ENCODE measurements at regions not wholly inside any gene's neighbourhood (a gene's known extent, or its start where the extent isn't known, plus 50 kb on each side); places are given as distances from the start of the nearest gene placed in this dataset.
A peak's percentile ranks its signal among the peaks of the same experiment; 100 is the strongest.
"Not testable (repeated sequence)": the region's sequence is repeated elsewhere in the genome, so short reads cannot be mapped to it uniquely, and the experiment has no call there.

DNA sequence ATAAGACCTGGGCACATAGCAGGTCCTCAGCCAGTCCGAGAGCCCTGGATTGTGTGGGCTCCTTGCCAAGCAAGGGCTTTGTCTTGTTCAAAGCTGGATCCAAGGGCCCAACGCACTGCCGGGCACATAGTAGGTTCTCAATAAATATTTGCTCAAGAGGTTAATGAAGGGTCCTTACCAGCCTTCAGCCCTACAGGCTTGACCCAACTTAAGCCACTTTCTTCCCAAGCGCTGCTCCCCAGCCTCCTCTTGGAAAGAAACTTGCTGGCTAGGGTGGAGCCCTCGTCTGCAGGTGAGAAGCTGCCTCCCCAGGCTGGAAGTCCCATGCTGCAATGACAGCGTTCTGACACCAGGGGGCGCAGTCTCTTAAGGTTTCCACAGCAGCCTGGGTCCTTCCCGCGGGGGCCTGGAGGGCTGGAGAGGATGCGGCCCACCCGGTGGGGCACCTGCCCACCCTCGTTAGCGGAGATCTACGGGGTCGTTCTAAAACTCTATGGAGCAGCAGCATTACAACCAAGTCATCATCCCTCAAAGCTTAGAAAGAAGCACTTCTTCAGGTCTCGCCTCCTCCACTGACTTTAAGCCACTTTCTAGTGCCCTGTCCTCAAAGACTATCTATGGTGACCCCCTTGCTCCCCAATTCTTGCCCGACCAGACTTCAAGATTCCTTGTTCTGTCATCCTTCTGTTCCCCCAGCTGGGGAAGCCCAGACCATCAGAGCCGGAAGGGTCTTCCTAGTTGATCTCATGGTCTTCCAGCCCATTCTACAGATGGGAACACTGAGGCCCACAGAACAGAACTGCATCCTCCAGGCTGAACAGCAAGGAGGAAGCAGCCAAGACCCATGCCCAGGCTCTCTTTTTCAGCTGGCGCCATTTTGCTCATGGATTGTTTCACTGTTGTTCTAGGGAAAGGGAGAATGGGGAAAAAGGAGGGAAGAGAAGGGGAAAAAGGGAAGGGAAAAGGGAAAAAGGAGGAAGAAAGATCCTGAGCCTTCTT, 115.4 kb downstream of the LHX2 start:
- DNase-seq, result peak; percentile 47

DNA sequence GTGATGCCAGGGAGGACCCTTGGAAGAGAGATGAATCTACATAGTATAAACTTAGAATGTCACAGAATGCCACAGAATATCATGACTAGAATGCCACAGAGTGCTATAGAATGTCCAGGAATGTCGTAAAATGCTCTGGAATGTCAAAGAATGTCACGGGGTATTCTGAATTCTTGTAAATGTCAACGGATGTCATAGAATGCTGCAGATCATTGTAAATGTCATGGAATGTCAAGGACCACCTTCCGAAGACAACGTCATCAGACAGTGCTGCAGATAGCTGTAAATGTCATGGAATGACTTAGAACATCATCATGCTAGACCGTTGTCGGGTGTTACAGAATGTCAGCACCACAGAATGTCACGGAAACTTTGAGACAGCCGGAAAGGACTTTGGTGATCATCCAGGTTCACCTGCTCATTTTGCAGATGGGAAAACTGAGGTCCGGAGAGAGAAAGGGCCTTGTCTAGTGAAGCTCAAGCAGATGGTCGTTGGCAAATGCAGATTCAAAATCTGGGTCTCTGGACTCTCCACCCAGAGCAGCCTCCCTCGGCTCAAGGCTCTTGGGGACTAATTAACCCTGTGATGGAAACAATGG, 117.1 kb downstream of the LHX2 start:
- DNase-seq, result no peak

DNA sequence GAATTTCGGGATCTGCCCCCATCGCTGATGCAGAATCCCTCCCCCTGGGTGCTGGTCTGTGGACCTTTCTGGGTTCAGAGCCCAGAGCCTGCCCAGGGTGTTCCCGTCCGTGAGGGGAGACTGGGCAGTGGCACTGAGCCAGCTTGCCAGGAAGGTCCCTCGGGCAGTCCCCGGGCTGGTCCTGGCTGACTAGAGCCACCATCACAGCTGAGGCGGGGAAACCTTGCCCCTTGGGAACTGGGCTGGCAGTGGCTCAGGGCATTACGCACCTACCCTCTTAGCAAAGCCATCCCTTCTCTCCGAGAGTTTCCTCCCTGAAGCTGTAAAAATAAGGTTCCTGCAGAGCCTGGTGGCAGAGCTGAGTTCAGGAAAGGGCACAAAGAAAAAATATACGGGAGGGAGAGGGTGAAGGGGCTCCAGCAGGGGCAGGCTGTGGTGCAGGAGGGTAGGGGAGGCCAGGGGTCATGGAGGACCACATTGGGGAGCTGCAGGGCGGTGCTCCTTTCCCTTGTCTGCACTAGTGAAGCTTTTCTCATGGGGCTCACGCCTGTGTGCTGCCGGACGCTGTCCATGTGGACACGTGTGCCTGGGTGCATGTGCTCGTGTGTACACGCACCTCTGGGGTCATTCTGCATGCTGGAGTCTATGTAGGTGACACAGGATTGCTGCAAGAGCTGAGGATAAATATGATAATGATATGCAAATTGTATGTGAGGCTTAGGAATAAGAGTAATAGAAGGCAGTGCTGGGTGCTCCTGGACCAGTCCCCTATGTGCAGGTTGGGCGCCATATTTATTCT, 118.9 kb downstream of the LHX2 start:
- DNase-seq, result no peak

DNA sequence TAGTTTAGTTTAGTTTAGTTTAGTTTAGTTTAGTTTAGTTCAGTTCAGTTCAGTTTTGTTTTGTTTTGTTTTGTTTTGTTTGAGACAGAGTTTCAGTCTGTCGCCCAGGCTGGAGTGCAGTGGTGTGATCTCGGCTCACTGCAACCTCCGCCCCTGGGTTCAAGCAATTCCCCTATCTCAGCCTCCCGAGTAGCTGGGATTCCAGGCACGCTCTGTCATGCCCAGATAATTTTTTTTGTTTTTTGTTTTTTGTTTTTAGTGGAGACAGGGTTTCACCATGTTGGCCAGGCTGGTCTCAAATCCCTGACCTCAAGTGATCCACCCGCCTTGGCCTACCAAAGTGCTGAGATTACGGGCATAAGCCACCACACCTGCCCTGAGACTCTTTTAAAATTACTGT, 120.0 kb downstream of the LHX2 start:
- DNase-seq, result not testable (repeated sequence)

DNA sequence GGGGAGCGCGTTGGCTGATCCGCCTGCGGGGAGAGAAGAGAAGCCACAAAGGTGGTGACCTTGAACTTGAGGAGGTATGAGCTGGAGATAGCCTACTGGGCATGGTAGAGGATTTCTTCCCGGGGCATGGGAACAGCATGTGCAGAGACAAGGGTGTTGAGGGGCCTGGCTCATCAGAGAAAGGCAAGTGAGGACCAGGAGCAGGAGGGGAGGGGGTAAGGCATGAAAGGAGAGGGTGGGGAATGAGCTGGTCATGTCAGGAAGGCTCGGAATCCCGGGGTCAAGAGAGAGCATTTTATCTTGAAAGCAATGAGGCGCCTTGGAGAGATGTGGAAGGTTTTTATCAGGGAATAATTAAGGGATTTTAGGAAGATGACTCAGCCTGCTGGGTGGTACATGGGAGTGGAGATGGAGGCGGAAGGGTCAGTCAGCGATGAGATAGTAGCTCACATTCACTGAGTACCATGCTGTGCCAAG, 121.1 kb downstream of the LHX2 start:
- no peak for DNase-seq

DNA sequence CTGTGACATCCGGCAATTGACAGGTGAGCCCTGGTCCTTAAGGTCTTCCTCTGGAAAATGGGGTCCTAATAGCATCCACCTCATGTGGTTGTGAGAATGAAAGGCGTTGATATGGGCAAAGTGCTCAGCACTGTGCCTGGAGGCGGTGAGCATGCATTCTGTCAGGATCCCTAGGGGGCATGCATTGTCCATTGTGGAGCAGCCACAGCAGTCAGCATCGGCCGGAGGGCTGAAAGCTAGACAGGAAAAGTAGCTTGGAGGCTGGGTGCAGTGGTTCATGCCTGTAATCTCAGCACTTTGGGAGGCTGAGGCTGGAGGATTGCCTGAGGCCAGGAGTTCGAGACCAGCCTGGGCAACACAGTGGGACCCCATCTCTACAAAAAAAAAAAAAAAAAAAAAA, 122.2 kb downstream of the LHX2 start:
- DNase-seq, result no peak

DNA sequence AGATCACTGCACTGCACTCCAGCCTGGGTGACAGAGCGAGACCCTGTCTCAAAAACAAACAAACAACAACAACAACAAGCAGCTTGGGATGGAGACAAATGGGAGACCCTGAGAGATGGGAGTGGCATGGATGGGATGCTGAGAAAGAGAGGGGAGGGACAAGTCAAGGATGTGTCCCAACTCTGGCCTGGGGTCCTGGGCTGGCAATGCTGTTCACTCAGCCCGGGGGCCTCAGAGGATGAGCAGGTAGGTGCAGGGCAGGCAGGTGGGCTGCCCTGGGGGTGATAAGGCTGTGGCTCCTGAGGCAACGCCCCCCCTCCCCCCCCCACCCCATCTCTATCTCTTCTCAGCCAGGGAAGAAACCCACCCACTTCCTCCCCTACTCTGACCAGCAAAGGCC, 123.0 kb downstream of the LHX2 start:
- DNase-seq, result no peak

DNA sequence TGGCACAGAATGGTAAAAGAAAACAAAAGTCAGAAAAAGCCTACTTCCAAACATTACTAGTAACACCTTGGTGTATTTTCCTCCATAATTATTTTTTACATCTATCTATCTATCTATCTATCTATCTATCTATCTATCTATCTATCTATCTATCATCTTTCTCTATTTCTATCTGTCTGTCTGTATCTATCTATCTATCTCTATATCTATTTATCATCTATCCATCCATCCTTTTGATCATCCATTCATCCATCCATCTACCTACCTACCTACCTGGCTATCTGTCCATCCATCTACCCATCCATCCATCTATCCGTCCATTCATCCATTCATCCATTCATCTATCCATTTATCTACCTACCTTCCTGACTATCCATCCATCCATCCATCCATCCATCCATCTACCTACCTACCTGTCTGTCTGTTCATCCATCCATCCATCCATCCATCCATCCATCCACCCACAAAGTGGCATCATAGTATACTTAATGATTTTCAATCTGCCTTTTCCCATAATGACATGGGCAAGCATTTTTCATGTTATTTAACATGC, 121.9 kb upstream of the NEK6 start:
- no peak for DNase-seq

DNA sequence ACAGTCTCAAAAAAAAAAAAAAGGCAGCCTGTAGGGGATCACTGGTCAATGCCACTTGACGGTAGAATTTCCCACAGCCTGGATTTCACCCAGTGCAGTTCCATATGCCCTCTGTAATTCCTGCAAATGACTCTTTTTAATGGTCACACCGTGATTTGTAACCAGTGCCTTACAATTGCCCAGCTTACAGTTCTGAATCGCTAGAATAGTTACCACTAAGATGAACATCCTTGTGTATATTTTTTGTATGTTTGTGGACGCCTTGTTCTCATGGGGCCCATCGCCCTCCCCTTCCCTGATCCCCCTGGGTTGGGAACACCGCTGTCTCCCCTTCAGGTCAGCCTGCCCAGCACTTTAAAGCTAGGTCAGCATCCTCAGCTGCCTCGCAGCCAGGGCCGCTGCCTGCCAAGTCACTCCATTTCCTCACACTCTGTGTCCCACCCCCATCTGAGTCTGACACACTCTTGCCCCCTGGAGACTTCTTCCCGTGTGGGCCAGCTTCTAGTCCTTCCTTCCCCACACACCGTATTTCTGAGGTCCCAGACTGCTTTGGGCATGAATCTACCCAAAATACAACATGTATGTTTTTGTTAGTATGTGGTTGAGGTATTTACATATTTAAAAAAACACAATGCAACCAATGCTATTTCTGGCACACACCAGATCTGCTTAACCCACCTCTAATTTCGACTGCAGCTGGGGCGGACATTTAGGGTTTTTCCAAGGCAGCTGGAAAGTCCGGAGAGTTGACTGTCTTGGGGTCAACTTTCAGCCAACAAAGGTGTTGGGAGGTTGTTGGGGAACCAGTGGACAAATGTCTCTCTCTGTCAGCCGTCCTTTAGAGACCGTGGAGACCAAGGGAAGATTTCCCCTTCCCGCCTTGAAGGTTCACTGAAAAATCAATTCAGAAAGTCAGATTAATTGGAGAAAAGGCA, 120.5 kb upstream of the NEK6 start:
- no peak for DNase-seq

DNA sequence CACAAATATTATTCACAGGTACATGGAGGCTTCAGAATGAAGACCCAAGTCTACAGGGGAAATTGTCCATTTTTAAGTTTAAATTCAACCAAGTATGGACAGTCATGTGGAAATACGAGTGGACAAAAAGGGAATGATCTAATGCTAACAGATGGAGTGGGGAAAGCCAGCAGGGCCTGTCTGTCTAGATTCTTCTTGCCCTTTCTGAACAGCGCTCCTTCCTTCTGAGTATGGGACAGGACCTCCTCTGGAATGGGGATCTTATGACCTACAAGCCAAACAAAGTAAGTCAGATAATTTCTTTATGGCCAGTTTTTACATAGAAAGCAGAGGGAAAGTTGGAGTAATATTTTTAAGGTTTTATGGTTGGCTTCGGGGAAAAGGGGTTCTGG, 119.8 kb upstream of the NEK6 start:
- no peak for DNase-seq

DNA sequence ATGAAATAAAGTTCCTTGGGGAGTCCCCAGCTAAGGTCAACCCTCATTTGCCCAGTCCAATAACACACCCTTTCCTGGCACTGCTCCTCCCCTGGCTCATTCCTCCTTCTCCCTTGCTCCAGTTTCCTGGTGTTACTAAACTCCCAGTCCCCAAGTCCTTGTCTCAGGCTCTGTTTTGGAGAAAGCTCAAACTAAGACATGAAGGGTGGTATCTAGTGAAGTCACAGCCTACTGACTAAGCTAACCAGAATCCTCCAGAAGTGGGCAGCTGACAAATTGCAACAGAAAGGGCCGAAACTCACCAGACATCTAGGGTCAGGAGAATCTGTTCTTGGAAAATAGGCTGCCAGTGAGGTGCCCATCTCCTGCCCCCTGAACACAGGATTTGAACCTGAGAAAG, 118.7 kb upstream of the NEK6 start:
- DNase-seq, result no peak

DNA sequence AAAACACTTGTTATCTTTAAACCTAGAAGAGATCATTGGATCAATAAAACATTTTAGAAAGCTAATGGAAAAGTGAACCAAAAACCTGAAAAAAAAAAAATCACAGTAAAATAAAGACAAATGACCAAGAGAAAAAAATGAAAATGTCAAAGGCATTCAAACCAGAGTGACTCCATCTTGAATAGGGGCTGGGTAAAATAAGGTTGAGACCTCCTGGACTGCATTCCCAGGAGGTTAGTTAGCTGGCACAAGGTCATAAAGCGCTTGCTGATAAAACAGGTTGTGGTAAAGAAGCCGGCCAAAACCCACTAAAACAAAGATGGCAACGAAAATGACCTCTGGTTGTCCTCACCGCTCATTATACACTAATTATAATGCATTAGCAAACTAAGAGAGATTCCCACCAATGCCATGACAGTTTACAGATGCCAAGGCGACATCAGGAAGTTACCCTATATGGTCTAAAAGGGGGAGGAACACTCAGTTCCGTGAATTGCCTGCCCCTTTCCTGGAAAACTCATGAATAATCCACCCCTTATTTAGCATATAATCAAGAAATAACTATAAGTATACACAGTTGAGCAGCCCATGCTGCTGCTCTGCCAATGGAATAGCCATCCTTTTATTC, 116.7 kb upstream of the NEK6 start:
- no peak for DNase-seq

DNA sequence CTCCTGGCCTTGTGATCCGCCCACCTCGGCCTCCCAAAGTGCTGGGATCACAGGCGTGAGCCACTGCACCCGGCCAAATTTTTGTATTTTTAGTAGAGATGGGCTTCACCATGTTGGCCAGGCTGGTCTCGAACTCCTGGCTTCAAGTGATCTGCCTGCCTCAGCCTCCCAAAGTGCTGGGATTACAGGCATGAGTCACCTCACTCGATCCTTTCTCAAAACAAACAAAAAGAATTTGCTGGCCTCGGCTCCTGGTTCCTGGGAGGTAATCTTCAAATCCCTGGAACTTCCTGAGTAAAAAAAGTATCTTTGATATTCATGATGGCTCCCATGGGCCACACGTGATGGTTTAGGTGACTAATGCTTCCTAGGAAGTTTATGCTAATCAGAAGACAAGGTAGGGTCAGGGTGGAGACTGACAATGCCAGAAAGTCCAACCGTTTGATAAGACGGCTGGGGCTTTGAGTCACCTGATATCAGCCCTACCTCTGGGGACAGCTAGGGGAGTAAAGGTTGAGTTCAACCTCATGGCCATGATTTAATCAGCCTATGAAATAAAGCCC, 113.1 kb upstream of the NEK6 start:
- DNase-seq, result not testable (repeated sequence)

DNA sequence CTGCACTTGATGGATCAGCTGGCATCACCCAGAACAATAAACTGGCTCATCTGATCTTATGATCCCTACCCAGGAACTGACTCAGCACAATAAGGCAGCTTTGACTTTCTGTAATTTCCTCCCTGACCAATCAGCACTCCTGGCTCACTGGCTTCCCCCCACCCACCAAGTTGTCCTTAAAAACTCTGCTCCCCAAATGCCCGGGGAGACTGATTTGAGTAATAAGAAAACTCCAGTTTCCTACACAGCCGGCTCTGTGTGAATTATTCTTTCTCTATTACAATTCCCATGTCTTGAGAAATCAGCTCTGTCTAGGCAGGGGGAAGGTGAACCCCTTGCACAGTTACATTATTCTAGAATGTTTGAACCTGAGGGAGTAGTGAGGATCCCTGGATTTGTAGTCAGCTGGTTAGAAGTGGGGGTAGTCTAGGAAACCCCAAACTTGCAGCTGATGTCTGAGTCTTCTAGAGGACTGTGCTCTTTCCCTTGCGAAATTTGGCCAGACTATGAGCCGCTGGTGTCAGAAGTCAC, 111.7 kb upstream of the NEK6 start:
- no peak for DNase-seq

DNA sequence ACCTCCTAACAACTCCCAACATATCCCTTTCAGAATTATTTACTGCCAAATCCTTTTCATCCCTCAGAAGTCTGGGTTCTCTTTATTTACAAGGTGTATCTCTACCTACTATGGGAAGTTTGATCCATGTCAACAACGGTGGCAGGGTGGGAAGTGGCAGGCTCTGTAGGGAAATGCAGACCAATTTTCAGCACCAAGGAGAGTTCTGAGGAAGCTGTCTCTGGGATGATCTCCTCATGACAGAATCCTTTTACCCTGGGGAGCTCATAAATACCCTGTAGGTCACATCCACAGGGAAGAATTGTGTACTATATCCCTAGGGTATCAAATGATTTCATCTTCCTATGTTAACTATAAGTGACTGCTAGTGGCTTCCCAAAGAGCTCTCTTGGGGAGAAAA, 107.8 kb upstream of the NEK6 start:
- DNase-seq, result no peak

DNA sequence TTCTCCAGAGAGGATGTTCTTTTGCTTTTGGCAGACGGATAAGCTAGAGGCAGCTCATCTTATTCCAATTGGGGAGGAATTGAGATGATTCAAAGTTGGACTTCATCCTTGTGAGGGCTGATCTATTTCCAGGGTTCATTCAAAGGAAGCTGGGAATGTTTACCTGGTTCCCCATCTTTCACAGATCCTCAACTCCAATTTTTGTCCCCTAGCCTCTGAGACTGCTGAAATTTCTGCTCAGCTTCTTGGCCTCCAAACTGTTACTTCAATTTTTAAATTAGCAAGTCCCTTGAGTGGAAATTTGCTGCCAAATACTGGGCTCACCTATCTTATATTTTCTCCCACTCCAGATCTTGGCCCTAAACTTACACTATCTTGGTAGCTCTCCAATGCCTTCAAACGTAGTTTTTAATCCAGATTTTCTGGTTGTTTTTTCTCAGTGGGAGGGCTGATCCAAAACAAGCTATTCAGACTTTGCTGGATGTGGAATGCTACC, 93.9 kb upstream of the NEK6 start:
- DNase-seq, result no peak

DNA sequence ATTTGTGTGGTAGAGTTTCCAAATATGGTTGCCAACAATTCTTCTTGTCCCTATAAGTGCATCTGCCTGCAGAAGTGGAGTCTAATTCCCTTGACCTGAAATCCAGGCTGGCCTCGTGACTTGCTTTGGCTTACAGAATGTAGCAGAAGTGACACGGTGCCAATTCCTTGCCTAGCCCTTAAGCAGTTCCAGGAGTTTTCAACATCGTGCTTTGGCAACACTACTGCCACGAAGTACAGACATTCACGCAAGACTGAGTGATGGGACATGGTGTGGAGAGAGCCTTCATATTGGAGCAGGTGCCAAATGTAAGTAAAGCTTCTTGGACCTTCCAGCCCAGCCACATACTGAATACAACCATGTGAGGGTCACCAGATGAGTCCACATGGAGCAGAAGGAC, 92.9 kb upstream of the NEK6 start:
- no peak for DNase-seq

DNA sequence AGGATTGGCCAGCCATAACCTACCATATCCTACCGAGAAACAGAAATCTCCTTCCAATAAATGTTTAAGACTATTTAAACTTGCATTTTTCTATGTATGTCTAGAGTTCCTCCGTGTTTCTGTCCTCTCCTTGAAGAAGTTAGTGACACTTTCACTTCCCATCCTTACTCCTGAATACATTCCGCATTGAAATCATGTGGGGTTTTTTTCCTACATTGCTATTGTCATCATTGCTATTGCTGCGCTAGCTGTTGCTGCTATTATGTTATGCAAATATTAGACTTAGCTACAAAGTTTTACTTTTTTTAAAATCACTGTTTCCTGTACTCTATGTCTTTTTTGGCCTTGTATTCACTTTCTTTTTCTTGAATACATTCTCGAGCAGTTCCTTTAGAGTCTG, 83.3 kb upstream of the NEK6 start:
- DNase-seq, result no peak

DNA sequence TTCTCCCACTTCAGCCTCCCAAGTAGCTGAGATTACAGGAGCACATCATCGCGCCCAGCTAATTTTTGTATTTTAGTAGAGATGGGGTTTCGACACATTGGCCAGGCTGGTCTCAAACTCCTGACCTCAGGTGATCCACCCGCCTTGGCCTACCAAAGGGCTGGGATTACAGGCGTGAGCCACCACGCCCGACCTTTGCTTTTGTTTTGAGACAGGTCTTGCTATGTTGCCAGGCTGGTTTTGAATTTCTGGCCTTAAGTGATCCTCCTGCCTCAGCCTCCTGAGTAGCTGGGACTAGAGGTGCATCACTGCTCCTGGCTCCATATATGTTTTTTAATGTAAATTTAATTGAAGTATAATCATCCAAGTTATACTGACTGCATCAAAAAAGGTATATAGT, 80.2 kb upstream of the NEK6 start:
- DNase-seq, result not testable (repeated sequence)
